Naive thymus-derived CD4-positive, alpha-beta T cell (primary cell): ENCODE measurements at regions not wholly inside any gene's neighbourhood (a gene's known extent, or its start where the extent isn't known, plus 50 kb on each side); places are given as distances from the start of the nearest gene placed in this dataset.

ENCODE experiments used
- ATAC-seq: fragments of 150-1000 bp; cut with Tn5 transposase; 2 replicates; pipeline ENCODE4 v1.10.0; 2021; ENCODE audit warnings: mild to moderate bottlenecking, moderate library complexity
- CTCF ChIA-PET: fragments of 350-600 bp; sonication (Branson Sonifier 250); formaldehyde crosslinking; loops from one replicate; lab custom pipeline; 2021; ENCODE audit warnings: antibody characterized with exemption; lab: Charles Lee
- POLR2A ChIA-PET: fragments of 350-600 bp; sonication (Branson Sonifier 250); formaldehyde crosslinking; loops from one replicate; lab custom pipeline; 2021; ENCODE audit warnings: antibody characterized with exemption, inconsistent platforms; lab: Charles Lee
- DNase-seq, 9 donors: peaks; one replicate each; pipeline versions ENCODE4 v3.0.0 to v3.0.0-alpha.2; 2020 to 2022; ENCODE audit warnings: mixed read lengths in 1 of 9
- H3K27ac ChIP-seq: one replicate; pipeline ENCODE4 v1.7.0; 2013; ENCODE audit warnings: mild to moderate bottlenecking, low read depth, low read length, moderate library complexity
- H3K27me3 ChIP-seq, 2 donors: one replicate each; pipeline ENCODE4 v1.7.0; 2013; ENCODE audit warnings: low read length in 2 of 2, mild to moderate bottlenecking in 2 of 2, moderate library complexity in 2 of 2; ENCODE audit not compliant: control insufficient read depth in 2 of 2, insufficient read depth in 2 of 2
- H3K36me3 ChIP-seq, 3 experiments: 1 replicate in 2 of 3; 2 replicates in 1 of 3; pipeline ENCODE4 v1.7.0; 2013; ENCODE audit warnings: low read length in 3 of 3, mild to moderate bottlenecking in 3 of 3, moderate library complexity in 1 of 3; ENCODE audit not compliant: insufficient read depth in 3 of 3, control insufficient read depth in 2 of 3
- H3K4me1 ChIP-seq, 2 donors: one replicate each; pipeline ENCODE4 v1.7.0; 2013; ENCODE audit warnings: low read length in 2 of 2, mild to moderate bottlenecking in 2 of 2, moderate library complexity in 1 of 2; ENCODE audit not compliant: control insufficient read depth in 2 of 2, insufficient read depth in 2 of 2
- H3K4me3 ChIP-seq: 2 replicates; pipeline ENCODE4 v1.7.0; 2013; ENCODE audit warnings: mild to moderate bottlenecking, low read length
- H3K9me3 ChIP-seq, 3 experiments: 1 replicate in 2 of 3; 2 replicates in 1 of 3; pipeline ENCODE4 v1.7.0; 2013; ENCODE audit warnings: low read length in 3 of 3; ENCODE audit not compliant: control insufficient read depth in 2 of 3
- H3K27ac Mint-ChIP-seq, 9 donors: one replicate each; pipeline ENCODE4 v1.8.0; 2020 to 2022; ENCODE audit warnings: mixed read lengths in 9 of 9, mild to moderate bottlenecking in 8 of 9, moderate library complexity in 5 of 9, inconsistent platforms in 2 of 9
- H3K27me3 Mint-ChIP-seq, 5 donors: one replicate each; pipeline ENCODE4 v1.8.0; 2021 to 2022; ENCODE audit warnings: mixed read lengths in 5 of 5, mild to moderate bottlenecking in 1 of 5
- H3K36me3 Mint-ChIP-seq, 5 donors: one replicate each; pipeline ENCODE4 v1.8.0; 2020 to 2022; ENCODE audit warnings: mixed read lengths in 5 of 5, mild to moderate bottlenecking in 3 of 5, inconsistent platforms in 1 of 5
- H3K4me1 Mint-ChIP-seq, 7 donors: one replicate each; pipeline ENCODE4 v1.8.0; 2020 to 2022; ENCODE audit warnings: mixed read lengths in 7 of 7, mild to moderate bottlenecking in 3 of 7, inconsistent platforms in 1 of 7
- H3K4me3 Mint-ChIP-seq, 10 donors: one replicate each; pipeline ENCODE4 v1.8.0; 2020 to 2022; ENCODE audit warnings: mild to moderate bottlenecking in 10 of 10, mixed read lengths in 10 of 10, moderate library complexity in 6 of 10, inconsistent platforms in 2 of 10
- H3K9me3 Mint-ChIP-seq, 11 donors: one replicate each; pipeline ENCODE4 v1.8.0; 2020 to 2022; ENCODE audit warnings: mixed read lengths in 11 of 11, mild to moderate bottlenecking in 4 of 11, inconsistent platforms in 1 of 11, moderate library complexity in 1 of 11
- intact Hi-C, 2 donors: fragments of 100-400 bp; cut with micrococcal nuclease; formaldehyde crosslinking; loops; one replicate each; pipeline ENCODE4 v1.15.1; 2023

DNA sequence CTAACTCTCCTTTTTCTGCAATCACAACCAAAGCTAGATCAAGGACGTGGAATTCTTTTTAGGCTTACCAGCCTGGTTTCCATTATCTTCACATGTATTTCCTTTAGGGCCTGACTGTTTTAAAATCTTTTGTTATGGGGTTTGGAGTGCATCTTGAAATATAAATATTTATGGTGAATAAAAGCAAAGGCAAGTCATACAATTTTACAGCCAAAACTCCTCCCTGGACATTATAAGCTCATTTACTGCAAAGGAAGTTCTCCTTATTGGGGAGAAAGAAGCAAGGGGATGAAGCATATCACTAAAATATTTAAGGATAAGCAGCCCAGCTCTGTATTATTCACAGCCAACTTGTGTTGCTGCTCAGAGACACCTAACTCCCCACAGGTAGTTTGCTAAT, 132.2 kb upstream of the TARS1 start:
- Histone ChIP-seq H3K36me3 (no peaks in the 10 kb centered on the region), H3K4me3 (no peak overlapping the region), H3K4me1 (no peaks in the 10 kb centered on the region), H3K9me3 (no peaks in the 10 kb centered on the region), H3K27ac (no peak overlapping the region), H3K27me3 (no peaks in the 10 kb centered on the region)
- ChIA-PET CTCF (no interaction called here), POLR2A (no interaction called here)
- intact Hi-C loops = no loop called here
- Mint-ChIP-seq H3K27ac (no peak overlapping the region), H3K4me3 (no peak overlapping the region), H3K4me1 (no peaks in the 10 kb centered on the region), H3K27me3 (peaks cover 0 to 24% (median 6%) of the 10 kb centered on the region in 5 donors), H3K9me3 (peaks cover 0 to 8% (median 4%) of the 10 kb centered on the region in 11 donors), H3K36me3 (peaks cover 0 to 5% (median 0%) of the 10 kb centered on the region in 5 donors)
- no peak for DNase-seq
- no peak for ATAC-seq

DNA sequence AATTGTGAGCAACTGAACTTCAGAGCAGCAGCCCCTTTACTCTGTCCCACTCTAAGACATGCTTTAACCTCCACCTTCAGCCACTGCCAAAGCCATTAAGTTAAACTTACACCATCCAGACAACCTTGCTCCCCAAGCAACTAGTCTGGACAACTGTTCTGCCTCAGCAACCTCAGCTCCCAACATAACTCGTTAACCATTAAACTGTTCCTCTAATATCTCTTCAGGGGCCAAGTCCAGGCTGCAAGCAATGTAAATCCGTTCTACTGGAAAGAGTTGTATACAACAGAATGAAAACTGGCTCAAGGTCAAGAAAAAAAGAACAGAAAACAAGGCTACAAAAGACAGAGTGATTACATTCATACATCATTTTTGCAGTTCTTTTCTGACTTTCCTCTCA, 131.7 kb upstream of the TARS1 start:
- Mint-ChIP-seq H3K9me3 (peaks cover 0 to 8% (median 4%) of the 10 kb centered on the region in 11 donors), H3K4me1 (no peaks in the 10 kb centered on the region), H3K27me3 (peaks cover 0 to 24% (median 6%) of the 10 kb centered on the region in 5 donors), H3K36me3 (peaks cover 0 to 5% (median 0%) of the 10 kb centered on the region in 5 donors), H3K27ac (no peak overlapping the region), H3K4me3 (no peak overlapping the region)
- DNase-seq = no peak
- ChIA-PET POLR2A (no interaction called here), CTCF (no interaction called here)
- intact Hi-C loops = no loop called here
- Histone ChIP-seq H3K27ac (no peak overlapping the region), H3K27me3 (no peaks in the 10 kb centered on the region), H3K9me3 (no peaks in the 10 kb centered on the region), H3K4me3 (no peak overlapping the region), H3K36me3 (no peaks in the 10 kb centered on the region), H3K4me1 (no peaks in the 10 kb centered on the region)
- ATAC-seq = no peak

DNA sequence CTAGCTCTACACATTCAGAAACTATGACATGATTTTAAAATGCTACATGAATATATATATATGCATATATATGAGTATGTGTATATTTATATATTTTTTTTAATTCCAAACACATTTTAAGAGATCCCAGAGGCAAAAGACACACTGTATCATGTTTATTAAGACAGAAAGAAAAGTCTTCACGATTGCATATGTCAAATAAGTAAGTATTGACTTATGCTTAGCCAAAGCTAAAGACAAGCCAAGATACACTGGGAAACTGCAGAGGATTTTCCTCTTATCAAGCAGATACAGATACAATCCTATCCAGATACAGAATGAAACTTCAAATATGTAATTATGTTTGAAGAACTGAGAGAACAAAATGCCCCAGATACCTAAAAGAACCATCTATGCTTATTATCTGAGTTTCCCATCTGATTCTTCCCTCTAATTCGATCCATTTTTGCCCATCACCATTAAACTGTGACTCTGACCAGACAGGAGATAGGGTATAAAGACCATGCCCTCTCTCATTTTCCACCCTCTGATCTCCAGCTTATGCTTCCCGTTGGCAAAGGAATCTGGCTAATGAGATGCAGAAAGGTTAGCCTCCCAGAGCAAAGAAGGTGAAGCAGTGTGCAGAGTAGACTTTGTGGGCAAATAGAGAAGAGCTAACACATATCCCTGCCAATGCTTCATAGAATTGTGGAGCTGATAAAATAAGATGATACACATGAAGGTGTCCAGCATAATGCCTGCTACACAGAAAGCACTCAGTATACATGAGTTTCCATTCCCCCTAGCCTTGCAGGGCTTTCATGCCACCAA, 131.0 kb upstream of the TARS1 start:
- POLR2A ChIA-PET = no interaction called here
- no peaks in the 10 kb centered on the region for H3K4me1 Mint-ChIP-seq

DNA sequence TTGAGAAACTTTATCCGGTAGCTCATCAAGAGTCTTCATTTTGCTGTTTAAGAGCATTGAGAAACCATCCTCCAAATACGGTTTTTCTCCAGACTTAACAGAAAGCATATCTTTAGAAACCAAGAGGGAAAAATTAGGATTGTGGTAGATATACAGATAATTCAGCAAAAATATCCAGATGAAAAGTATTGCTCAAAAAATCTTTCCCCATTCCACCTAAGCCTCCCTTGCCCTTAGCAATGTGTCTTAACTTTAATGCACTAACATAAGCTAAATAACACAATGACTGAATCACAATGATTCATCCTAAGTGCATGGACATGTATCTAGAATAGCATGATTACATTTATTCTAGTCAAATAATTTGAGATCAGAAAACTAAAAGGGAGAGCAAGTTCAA, 130.3 kb upstream of the TARS1 start:
- no peaks in the 10 kb centered on the region for H3K27me3 ChIP-seq
- peaks cover 0 to 3% (median 0%) of the 10 kb centered on the region in 5 donors for H3K36me3 Mint-ChIP-seq
- ATAC-seq = no peak
- no peak overlapping the region for H3K4me3 Mint-ChIP-seq
- no peak overlapping the region for H3K27ac ChIP-seq
- peaks cover 0 to 8% (median 2%) of the 10 kb centered on the region in 11 donors for H3K9me3 Mint-ChIP-seq
- H3K4me3 ChIP-seq = no peak overlapping the region
- H3K36me3 ChIP-seq = no peaks in the 10 kb centered on the region
- intact Hi-C loops = no loop called here
- no peak overlapping the region for H3K27ac Mint-ChIP-seq
- no peaks in the 10 kb centered on the region for H3K4me1 ChIP-seq
- POLR2A ChIA-PET = no interaction called here
- H3K9me3 ChIP-seq = no peaks in the 10 kb centered on the region
- CTCF ChIA-PET = interaction anchor here (0.6 kb wide), 1 partner anchor 9 kb away, joined by 4 read pairs; no protein-coding TSS in a partner anchor
- no peaks in the 10 kb centered on the region for H3K4me1 Mint-ChIP-seq
- H3K27me3 Mint-ChIP-seq = peaks cover 0 to 20% (median 5%) of the 10 kb centered on the region in 5 donors
- no peak for DNase-seq

More for the DNA sequence above, 131.0 kb upstream of the TARS1 start:
- intact Hi-C loops = no loop called here
- H3K36me3 ChIP-seq = no peaks in the 10 kb centered on the region
- H3K27me3 ChIP-seq = no peaks in the 10 kb centered on the region
- peaks cover 0 to 24% (median 6%) of the 10 kb centered on the region in 5 donors for H3K27me3 Mint-ChIP-seq
- H3K4me3 Mint-ChIP-seq = no peak overlapping the region
- H3K4me3 ChIP-seq = no peak overlapping the region
- H3K4me1 ChIP-seq = no peaks in the 10 kb centered on the region
- H3K27ac ChIP-seq = no peak overlapping the region
- ATAC-seq (no peak), DNase-seq (no peak)
- peaks cover 0 to 5% (median 0%) of the 10 kb centered on the region in 5 donors for H3K36me3 Mint-ChIP-seq
- no peaks in the 10 kb centered on the region for H3K9me3 ChIP-seq
- CTCF ChIA-PET = interaction anchor here (0.6 to 0.7 kb wide), 2 partner anchors 9 to 140 kb away, joined by 3 to 4 read pairs; no protein-coding TSS in a partner anchor
- H3K9me3 Mint-ChIP-seq = peaks cover 0 to 8% (median 4%) of the 10 kb centered on the region in 11 donors
- H3K27ac Mint-ChIP-seq = no peak overlapping the region

DNA sequence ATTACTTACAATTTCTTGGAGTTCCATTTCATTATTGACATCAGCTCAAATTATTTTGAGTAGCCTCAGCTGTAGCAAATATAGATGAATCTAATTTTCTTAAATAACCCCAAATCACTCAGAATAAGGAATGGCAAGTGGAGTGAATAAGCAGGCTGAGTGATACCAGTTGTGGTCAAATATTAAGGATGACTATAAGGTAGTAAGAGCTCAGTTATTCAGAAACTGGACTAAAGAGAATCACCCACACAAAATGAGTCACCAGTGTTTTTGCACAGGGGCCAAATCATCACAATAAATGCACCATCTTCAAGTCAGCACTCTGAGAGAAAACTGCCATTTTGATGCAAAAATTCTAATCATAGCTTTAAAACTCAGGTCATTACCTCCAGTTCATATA, 128.9 kb upstream of the TARS1 start:
- H3K4me1 Mint-ChIP-seq = no peaks in the 10 kb centered on the region
- Histone ChIP-seq H3K36me3 (no peaks in the 10 kb centered on the region), H3K4me1 (no peaks in the 10 kb centered on the region), H3K27me3 (no peaks in the 10 kb centered on the region), H3K9me3 (no peaks in the 10 kb centered on the region), H3K27ac (no peak overlapping the region), H3K4me3 (no peak overlapping the region)
- intact Hi-C loops = no loop called here
- H3K36me3 Mint-ChIP-seq = no peaks in the 10 kb centered on the region
- ChIA-PET POLR2A (no interaction called here), CTCF (no interaction called here)
- H3K27me3 Mint-ChIP-seq = peaks cover 0 to 11% (median 0%) of the 10 kb centered on the region in 5 donors
- no peak overlapping the region for H3K4me3 Mint-ChIP-seq
- H3K9me3 Mint-ChIP-seq = peaks cover 0 to 8% (median 0%) of the 10 kb centered on the region in 11 donors
- H3K27ac Mint-ChIP-seq = no peak overlapping the region
- DNase-seq (no peak), ATAC-seq (no peak)

DNA sequence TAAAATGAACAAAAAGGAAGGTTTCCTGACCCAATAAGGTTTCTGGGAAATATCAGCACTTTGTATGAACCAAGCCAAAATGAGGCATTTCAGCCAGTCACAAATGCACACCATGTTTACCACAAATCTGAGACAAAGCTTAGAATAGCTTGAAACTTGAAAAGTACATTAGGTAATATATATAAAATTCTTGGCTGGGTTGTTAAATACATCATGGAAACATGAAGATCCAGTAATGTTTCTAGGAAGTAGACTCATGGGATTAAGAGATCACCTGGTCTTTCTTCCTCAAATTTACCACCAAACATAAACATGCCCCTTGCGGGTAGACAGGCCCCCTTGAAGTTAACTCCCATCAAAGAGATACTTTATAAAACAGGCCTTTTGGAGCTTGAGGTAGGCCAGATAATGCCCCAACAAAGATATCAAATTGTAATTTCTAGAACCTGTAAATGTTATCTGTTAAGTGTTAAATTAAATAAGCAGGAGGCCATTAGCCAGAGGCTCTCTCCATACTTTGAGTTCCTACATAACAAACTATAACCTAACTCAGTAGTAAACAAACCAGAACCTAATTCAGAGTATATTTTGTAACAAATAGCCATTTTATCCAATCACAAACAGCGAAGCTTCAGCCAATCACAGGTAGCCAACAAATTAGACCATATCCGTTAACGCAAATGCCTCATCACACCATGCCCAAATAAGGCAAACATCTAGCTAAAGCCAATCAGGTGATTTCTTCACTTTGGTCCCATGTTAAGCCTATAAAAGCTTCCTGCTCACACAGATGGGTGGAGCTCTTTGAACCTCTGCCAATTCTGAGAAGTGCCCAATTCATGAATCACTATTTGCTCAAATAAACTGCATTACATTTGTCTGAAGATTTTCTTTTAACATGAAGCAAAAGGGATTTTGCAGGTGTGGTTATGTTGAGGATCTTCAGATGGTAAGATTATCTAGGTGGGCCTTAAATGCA, 127.9 kb upstream of the TARS1 start:
- Histone ChIP-seq H3K4me1 (no peaks in the 10 kb centered on the region), H3K27ac (no peak overlapping the region), H3K36me3 (no peaks in the 10 kb centered on the region), H3K9me3 (no peaks in the 10 kb centered on the region), H3K27me3 (no peaks in the 10 kb centered on the region), H3K4me3 (no peak overlapping the region)
- Mint-ChIP-seq H3K36me3 (no peaks in the 10 kb centered on the region), H3K9me3 (peaks cover 0 to 8% (median 0%) of the 10 kb centered on the region in 11 donors), H3K27ac (no peak overlapping the region), H3K27me3 (peaks cover 0 to 10% (median 0%) of the 10 kb centered on the region in 5 donors), H3K4me3 (no peak overlapping the region), H3K4me1 (no peaks in the 10 kb centered on the region)
- no peak for ATAC-seq
- DNase-seq = no peak
- CTCF ChIA-PET = no interaction called here
- POLR2A ChIA-PET = no interaction called here
- intact Hi-C loops = no loop called here
